ENCODE measurements at regions not wholly inside any gene's neighbourhood (a gene's known extent, or its start where the extent isn't known, plus 50 kb on each side); places are given as distances from the start of the nearest gene placed in this dataset.
A peak's percentile ranks its signal among the peaks of the same experiment; 100 is the strongest.
"Not testable (repeated sequence)": the region's sequence is repeated elsewhere in the genome, so short reads cannot be mapped to it uniquely, and the experiment has no call there.

DNA sequence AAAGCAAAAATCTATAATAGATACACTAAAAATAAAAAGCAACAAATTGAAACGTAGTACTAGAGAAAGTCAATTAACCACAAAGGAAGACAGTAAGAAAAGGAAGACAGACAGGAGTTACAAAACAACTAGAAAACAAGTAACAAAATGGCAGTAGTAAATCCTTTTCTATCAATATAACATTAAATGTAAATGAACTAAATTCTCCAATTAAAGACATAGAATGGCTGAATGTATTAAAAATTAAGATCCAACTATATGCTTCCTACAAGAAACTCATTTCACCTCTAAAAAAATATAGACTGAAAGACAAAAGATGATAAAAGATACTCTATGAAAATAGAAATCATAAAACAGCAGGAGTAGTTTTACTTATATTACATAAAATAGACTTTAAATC lies 79.1 kb downstream of the CTH start:
- no peak for DNase-seq (ENCODE audit: low spot score)

GRCh38 chr1:70495370-70495769 lies 84.3 kb downstream of the CTH start:
- no peak for DNase-seq (ENCODE audit: low spot score)

GRCh38 chr1:70496181-70496580 lies 85.1 kb downstream of the CTH start:
- no peak for DNase-seq (ENCODE audit: low spot score)

- DNase-seq (ENCODE audit: low spot score): no peak
Measured at GRCh38 chr1:70497152-70497551, 86.1 kb downstream of the CTH start.

GRCh38 chr1:70498666-70499065 lies 87.6 kb downstream of the CTH start:
- DNase-seq (ENCODE audit: low spot score): no peak

- DNase-seq (ENCODE audit: low spot score): no peak
Measured at GRCh38 chr1:70499695-70500094, 88.6 kb downstream of the CTH start.

DNA sequence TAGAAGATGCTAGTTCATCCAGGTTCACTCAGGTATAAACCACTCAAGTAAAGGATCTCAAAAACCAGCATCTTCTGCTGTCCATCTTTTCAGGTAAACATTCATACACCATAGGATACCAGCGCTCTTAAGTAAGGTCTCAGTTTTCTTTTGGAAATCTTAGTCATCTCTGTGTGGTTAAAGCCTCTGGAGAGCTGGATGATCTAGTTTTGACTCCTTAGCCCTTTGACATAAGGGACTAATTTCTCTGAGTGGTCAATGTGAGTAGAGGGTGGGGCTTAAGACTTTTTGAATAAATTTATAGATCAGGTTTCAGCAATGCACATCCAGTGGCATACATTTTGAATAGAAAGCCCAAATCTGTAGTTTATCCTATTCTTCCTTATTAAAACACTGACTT lies 92.3 kb downstream of the CTH start:
- DNase-seq (ENCODE audit: low spot score): peak; percentile 22

- peak; percentile 20 for DNase-seq (ENCODE audit: low spot score)
Measured at GRCh38 chr1:70504176-70504820, 93.2 kb downstream of the CTH start.

- DNase-seq (ENCODE audit: low spot score): peak; percentile 73
Measured at GRCh38 chr1:70504821-70505193, 93.7 kb downstream of the CTH start.

GRCh38 chr1:70507991-70508390 lies 96.9 kb downstream of the CTH start:
- not testable (repeated sequence) for DNase-seq (ENCODE audit: low spot score)

- peak; percentile 88 for DNase-seq (ENCODE audit: low spot score)
Measured at GRCh38 chr1:70509996-70510876, 99.2 kb downstream of the CTH start.

DNA sequence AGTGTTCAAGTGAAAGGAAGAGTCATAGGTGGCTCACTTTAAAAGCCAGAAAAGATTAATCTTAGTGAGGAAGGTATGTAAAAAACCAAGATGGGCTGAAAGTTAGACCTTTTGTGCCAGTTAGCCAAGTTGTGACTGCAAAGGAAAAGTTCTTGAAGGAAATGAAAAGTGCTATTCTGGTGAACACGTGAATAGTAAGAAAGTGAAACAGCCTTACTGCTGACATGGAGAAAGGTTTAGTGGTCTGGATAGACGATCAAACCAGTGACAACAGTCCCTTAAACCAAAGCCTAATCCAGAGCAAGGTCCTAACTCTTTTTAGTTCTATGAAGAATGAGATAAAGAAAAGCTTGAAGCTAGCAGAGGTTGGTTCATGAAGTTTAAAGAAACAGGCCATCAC lies 106.4 kb downstream of the CTH start:
- DNase-seq (ENCODE audit: low spot score): no peak

DNA sequence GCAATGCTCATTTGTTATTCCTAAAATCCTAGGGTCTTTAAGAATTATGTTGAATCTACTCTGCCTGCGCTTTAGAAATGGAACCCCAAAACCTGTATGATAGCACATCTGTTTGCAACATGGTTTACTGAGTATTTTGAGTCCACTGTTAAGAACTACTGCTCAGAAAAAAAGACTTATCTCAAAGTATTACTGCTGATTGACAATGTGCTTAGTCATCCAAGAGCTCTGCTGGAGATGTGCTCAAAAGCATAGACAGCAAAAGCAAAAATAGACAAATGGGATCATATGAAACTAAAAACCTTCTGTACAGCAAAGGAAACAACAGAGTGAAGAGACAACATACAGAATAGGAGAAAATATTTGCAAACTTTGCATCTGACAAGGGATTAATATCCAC lies 107.0 kb downstream of the CTH start:
- DNase-seq (ENCODE audit: low spot score): no peak

DNA sequence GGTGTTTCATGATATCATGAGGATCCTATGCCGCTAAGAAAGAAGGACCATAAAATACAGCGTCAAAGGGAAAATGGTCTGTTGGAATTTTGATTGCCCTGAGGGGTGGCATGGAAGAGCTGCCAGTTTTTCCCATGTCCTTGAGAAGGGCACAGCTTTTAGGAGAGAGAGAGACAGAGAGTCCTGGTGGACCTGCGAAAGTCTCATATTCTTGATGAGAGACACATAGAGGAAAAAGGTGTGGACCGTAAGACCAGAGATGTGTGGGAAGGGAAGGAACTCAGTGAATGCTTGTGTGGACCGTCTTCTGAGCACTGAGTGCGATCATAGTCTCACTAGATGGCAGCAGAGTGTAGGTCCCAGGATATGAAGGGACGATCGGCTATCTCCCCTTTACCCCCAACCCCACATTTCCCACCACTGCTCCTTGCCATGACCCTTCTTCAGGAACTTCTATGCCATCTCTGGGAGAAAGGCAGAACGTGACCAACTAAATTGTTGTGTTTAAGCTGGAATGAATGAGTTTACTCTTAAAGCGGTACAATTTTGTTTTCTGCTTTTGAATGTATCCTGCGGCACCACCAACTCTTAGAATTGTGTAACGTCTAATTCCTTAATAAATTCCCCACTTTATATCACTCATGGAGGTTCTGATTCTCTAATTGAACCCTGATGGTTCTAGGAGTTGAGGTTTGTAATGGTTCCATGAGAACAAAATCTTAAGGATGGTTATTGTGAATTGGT lies 117.7 kb downstream of the CTH start:
- peak; percentile 64 for DNase-seq (ENCODE audit: low spot score)

DNA sequence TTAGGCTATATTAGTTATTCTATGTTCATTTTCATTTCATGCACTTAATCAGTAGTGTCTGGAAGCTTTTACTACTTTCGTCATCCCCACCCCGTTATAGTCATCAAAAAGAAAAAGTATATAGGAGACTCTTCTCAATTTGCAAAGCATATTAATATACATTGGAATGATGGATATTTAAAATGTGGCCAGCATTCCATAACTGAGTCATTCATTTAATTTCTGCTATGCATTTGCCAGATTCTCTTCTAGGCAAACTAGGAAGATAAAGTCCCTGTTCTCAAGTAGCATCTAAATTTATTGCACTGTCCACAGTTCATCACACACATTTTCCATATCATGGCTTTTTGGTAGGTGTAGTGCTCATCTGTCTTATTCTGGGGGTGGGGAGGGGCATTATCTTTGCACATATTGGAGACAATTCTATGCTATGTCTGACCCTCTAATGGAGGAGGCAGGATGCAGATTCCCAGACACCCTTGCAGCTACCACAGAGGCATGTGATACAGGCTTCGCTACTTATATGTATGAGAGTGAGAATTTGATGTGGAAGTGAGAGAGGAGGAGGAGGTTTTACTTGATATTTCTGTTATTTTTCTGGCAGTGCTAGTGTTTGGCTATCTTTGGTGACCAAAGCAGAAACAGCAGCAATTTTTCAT lies 125.8 kb downstream of the CTH start:
- no peak for DNase-seq (ENCODE audit: low spot score)

DNA sequence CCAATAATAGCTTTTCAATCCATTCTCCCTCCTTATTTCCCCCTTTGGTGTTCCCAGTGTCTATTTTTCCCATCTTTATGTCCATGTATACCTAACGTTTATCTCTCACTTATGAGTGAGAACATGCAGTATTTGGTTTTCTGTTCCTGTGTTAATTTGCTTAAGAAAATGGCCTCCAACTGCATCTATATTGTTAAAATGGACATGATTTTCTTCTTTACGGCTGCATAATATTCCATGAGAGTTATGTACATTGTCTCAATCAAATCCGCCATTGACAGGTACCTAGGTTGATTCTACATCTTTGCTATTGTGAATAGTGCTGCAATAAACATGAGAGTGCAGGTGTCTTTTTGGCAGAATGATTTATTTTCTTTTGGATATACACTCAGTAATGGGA lies 126.7 kb downstream of the CTH start:
- no peak for DNase-seq (ENCODE audit: low spot score)

- DNase-seq (ENCODE audit: low spot score): no peak
Measured at GRCh38 chr1:70542030-70542429, 131.0 kb downstream of the CTH start.

- no peak for DNase-seq (ENCODE audit: low spot score)
Measured at GRCh38 chr1:70542856-70543255, 131.8 kb downstream of the CTH start.

GRCh38 chr1:70546726-70547125 lies 135.7 kb downstream of the CTH start:
- no peak for DNase-seq (ENCODE audit: low spot score)

DNA sequence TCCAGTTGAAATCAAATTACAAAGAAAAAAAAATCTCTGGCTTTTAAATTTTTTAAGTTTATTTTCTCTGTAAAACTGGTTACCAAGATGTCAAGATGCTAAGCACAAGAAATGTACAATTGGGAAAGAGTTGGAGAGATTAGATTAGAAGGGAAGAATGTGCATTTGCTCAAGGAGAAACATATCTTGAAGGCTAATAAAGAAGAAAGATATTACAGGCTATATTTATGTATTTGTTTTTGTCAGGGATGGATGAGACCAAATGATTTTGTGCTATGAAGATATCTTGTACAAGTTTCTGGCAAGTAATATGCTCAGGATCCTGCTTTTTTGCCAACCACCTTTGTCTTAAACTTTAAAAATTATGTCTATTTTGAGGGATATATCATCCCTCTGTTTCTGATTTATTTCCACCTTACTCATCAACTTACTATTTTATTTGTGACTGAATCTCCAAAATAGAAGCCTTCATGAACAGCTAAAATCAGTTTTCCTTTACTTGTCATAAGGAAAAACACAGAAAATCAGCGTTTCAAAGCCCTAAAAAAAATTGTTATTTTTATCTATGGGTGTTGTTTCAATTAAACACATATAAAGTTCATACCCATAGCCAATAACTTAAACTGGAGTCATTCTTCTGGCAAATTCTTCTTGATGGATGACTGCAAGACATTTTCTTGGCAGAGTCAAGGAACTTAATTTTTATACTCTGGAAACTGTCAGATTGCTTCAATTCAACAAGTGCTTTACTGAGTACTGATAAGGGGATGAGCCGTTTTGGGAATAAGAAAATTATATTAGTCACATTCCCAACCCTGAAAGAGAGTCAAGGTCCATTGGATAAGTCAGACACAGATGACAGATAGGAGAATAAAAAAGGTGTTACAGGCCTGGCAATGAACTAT lies 141.8 kb downstream of the CTH start:
- DNase-seq (ENCODE audit: low spot score): no peak

GRCh38 chr1:70553567-70553956 lies 142.5 kb downstream of the CTH start:
- DNase-seq (ENCODE audit: low spot score): no peak
